ENCODE measurements at regions not wholly inside any gene's neighbourhood (a gene's known extent, or its start where the extent isn't known, plus 50 kb on each side); places are given as distances from the start of the nearest gene placed in this dataset.

DNA sequence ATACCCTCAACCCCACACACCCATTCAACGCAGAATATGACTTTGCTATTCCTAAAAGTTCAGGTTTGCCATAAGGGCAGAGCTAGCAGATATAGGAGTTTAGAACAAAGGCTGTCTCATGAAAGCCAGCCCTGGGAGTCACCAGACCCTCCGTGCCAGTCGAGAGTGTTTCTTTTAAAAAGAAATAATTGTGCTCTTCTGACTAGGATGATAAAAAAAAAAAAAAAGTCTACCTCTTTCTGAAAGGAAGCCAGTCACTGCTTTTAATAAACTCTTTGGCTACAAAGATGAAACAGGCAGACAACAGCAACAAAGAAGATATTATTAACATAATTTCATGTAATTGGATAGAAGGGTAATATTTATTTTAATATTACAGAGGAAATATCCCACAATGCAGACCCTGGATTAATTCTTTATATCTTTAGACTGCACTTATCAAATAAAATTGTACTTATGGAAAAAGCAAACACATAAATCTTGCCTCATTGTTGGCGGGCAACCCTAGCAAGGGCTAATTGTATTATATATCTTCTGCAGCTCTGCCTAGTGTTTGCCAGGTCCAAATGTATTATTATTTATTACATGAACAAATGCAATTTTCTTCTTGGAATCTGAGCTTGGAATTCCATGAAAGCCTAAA, 277.5 kb upstream of the DYNLRB2 start:
- no peak overlapping the region for H3K27ac ChIP-seq
- H3K9me3 ChIP-seq = no peaks in the 10 kb centered on the region
- no peaks in the 10 kb centered on the region for H3K4me1 ChIP-seq
- no peak for DNase-seq (ENCODE audit: low spot score in 2 of 2)
- H3K36me3 ChIP-seq = no peaks in the 10 kb centered on the region
- no peaks in the 10 kb centered on the region for H3K27me3 ChIP-seq
- TF ChIP-seq, protein P1, sequence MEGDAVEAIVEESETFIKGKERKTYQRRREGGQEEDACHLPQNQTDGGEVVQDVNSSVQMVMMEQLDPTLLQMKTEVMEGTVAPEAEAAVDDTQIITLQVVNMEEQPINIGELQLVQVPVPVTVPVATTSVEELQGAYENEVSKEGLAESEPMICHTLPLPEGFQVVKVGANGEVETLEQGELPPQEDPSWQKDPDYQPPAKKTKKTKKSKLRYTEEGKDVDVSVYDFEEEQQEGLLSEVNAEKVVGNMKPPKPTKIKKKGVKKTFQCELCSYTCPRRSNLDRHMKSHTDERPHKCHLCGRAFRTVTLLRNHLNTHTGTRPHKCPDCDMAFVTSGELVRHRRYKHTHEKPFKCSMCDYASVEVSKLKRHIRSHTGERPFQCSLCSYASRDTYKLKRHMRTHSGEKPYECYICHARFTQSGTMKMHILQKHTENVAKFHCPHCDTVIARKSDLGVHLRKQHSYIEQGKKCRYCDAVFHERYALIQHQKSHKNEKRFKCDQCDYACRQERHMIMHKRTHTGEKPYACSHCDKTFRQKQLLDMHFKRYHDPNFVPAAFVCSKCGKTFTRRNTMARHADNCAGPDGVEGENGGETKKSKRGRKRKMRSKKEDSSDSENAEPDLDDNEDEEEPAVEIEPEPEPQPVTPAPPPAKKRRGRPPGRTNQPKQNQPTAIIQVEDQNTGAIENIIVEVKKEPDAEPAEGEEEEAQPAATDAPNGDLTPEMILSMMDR (IDR thresholded peaks at IDR 0.05) = no peak
- no peak for TF ChIP-seq POLR2A (IDR thresholded peaks at IDR 0.05)
- no peak for TF ChIP-seq EP300 (IDR thresholded peaks at IDR 0.05)
- H3K4me3 ChIP-seq = no peak overlapping the region
- 55 to 69% methylated on average over 4 of the region's 4 CpGs for WGBS, 2 donors

DNA sequence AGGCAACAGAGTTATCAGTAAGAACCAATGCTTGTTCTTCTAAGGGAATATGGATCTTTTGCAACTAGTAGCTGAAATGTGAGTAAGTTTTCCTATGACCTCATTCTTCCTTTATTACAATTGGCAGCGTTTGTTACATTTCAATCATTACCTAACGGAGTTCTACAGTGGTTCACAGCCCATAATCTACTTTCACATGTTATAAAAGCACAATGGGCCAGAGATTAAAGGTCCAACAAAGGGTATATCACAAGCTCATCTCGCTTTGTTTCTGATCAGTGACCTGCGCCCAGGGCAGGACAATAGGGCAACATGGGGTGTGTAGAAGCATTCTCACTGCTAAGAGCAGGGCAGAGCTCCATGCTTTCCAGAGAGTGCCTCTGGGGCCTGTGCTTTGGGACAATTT, 279.9 kb upstream of the DYNLRB2 start:
- Histone ChIP-seq H3K4me3 (no peak overlapping the region), H3K36me3 (no peaks in the 10 kb centered on the region), H3K9me3 (no peaks in the 10 kb centered on the region), H3K4me1 (no peaks in the 10 kb centered on the region), H3K27ac (no peak overlapping the region), H3K27me3 (no peaks in the 10 kb centered on the region)
- TF ChIP-seq, protein P1 (IDR thresholded peaks at IDR 0.05) = no peak
- no peak for TF ChIP-seq EP300 (IDR thresholded peaks at IDR 0.05)
- TF ChIP-seq POLR2A (IDR thresholded peaks at IDR 0.05) = no peak
- DNase-seq (ENCODE audit: low spot score in 2 of 2) = no peak
- 54 to 68% methylated on average over 4 of the region's 4 CpGs for WGBS, 2 donors

DNA sequence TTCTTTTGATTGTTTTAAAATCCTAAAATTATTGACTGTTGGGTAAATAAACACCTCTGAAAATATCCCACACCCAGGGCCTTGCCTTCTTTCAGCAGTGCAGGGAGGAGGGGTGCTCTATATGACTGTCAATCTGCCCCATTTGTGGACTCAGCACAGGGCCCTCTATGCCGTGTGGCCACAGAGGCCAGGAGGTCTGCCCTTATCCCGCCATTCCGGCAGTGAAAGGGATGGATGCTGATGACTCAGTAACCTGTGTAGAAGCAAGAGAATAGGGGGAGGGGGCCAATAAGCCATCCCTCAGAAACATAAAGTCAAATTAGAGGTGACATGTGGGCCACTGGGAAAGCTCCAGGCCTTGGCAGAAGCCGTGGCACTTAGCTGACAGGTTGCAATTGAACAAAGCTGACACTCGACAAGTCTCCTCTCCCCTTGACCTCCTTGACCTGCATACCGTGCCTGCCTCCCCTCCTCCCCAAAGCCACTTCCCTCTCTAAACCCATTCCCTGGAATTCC, 281.4 kb upstream of the DYNLRB2 start:
- Histone ChIP-seq H3K27ac (no peak overlapping the region), H3K27me3 (no peaks in the 10 kb centered on the region), H3K4me3 (no peak overlapping the region), H3K4me1 (no peaks in the 10 kb centered on the region), H3K36me3 (no peaks in the 10 kb centered on the region), H3K9me3 (no peaks in the 10 kb centered on the region)
- WGBS, 2 donors = 74 to 77% methylated on average over 6 of the region's 6 CpGs
- no peak for DNase-seq (ENCODE audit: low spot score in 2 of 2)
- TF ChIP-seq, protein P1 (IDR thresholded peaks at IDR 0.05) = no peak
- TF ChIP-seq POLR2A (IDR thresholded peaks at IDR 0.05) = no peak
- TF ChIP-seq EP300 (IDR thresholded peaks at IDR 0.05) = no peak

DNA sequence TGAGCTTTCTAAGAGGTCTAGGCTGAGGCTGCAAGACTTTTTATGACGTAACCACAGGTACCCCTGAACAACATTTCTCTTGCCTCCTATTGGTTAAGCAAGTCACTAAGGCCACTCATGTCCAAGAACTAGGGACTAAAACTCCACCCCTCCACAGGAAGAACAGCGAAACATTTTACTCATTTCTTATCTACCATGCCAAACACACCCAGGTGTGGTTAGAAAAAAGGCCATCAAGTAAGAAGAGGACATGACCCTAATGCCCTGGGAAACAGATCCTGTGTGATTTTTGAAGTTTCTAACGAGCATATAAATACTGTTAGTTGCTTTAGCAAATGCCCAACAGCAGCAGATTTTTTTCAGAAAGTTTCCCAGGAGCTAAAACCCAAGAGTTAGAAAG, 282.4 kb upstream of the DYNLRB2 start:
- Histone ChIP-seq H3K4me1 (no peaks in the 10 kb centered on the region), H3K36me3 (no peaks in the 10 kb centered on the region), H3K4me3 (no peak overlapping the region), H3K27ac (no peak overlapping the region), H3K9me3 (no peaks in the 10 kb centered on the region), H3K27me3 (no peaks in the 10 kb centered on the region)
- no peak for DNase-seq (ENCODE audit: low spot score in 2 of 2)
- TF ChIP-seq POLR2A (IDR thresholded peaks at IDR 0.05) (no peak), EP300 (IDR thresholded peaks at IDR 0.05) (no peak)
- TF ChIP-seq, protein P1 (IDR thresholded peaks at IDR 0.05) = no peak
- WGBS, 2 donors = 84% methylated on average over 3 of the region's 3 CpGs

DNA sequence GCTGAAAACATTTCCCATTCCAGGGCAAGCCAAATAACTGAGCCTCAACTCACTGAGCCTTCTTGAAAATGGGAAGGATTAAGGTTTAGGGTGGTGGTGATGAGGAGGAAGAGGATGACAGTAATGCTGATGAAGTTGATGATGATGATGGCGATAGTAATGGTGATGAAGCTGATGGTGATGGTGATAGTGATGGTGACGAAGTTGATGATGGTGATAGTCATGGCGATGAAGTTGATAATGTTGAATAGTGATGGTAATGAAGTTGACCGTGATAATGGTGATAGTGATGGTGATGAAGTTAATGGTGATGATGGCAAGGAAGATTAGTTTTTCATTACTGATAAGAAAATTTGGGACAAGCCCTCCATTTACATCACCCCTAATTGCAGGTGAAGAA, 285.8 kb upstream of the DYNLRB2 start:
- Histone ChIP-seq H3K4me3 (no peak overlapping the region), H3K36me3 (no peaks in the 10 kb centered on the region), H3K27me3 (no peaks in the 10 kb centered on the region), H3K27ac (no peak overlapping the region), H3K9me3 (no peaks in the 10 kb centered on the region), H3K4me1 (peaks cover 0 to 5% (median 0%) of the 10 kb centered on the region in 4 donors)
- TF ChIP-seq POLR2A (IDR thresholded peaks at IDR 0.05) (no peak), EP300 (IDR thresholded peaks at IDR 0.05) (no peak)
- TF ChIP-seq, protein P1 (IDR thresholded peaks at IDR 0.05) = no peak
- WGBS, 2 donors = 92 to 97% methylated on average over 4 of the region's 4 CpGs
- no peak for DNase-seq (ENCODE audit: low spot score in 2 of 2)
